CD14-positive monocyte (primary cell): ENCODE measurements at regions not wholly inside any gene's neighbourhood (a gene's known extent, or its start where the extent isn't known, plus 50 kb on each side); places are given as distances from the start of the nearest gene placed in this dataset.

Experiments
- DNase-seq, 3 donors: peaks; one replicate each; pipeline ENCODE4 v3.0.0-alpha.2; 2011 to 2022
- H2AFZ ChIP-seq: 2 replicates; pipeline ENCODE4 v1.6.0; 2012; ENCODE audit warnings: mild to moderate bottlenecking, low read depth, low read length, inconsistent platforms; ENCODE audit not compliant: insufficient read depth, poor library complexity, severe bottlenecking
- H3K27ac ChIP-seq, 2 donors: 1 replicate in 1 of 2; 2 replicates in 1 of 2; pipeline ENCODE4 v1.5.1; 2012 to 2013; ENCODE audit warnings: low read length in 2 of 2, control low read depth in 1 of 2, inconsistent platforms in 1 of 2, low read depth in 1 of 2, mild to moderate bottlenecking in 1 of 2
- H3K27me3 ChIP-seq, 2 donors: one replicate each; pipeline versions ENCODE4 v1.6.0 to v1.6.1; 2011 to 2013; ENCODE audit warnings: low read length in 2 of 2; ENCODE audit not compliant: control insufficient read depth in 2 of 2, insufficient read depth in 2 of 2
- H3K36me3 ChIP-seq, 2 donors: replicated peaks in 1 of 2; 1 replicate in 1 of 2; 2 replicates in 1 of 2; pipeline versions ENCODE4 v1.5.1 to v1.6.1; 2012 to 2013; ENCODE audit warnings: low read length in 2 of 2, control low read depth in 1 of 2, inconsistent platforms in 1 of 2, mild to moderate bottlenecking in 1 of 2; ENCODE audit not compliant: insufficient read depth in 2 of 2, control insufficient read depth in 1 of 2
- H3K4me1 ChIP-seq, 2 donors: 1 replicate in 1 of 2; 2 replicates in 1 of 2; pipeline versions ENCODE4 v1.5.1 to v1.6.1; 2012 to 2013; ENCODE audit warnings: low read length in 2 of 2, control low read depth in 1 of 2, inconsistent platforms in 1 of 2, mild to moderate bottlenecking in 1 of 2, moderate library complexity in 1 of 2; ENCODE audit not compliant: insufficient read depth in 2 of 2, control insufficient read depth in 1 of 2
- H3K4me2 ChIP-seq: replicated peaks from 2 replicates; pipeline ENCODE3; 2012; ENCODE audit warnings: low read length, moderate library complexity, mild to moderate bottlenecking; ENCODE audit not compliant: poor library complexity, severe bottlenecking; ENCODE audit errors: extremely low read depth
- H3K4me3 ChIP-seq, 3 experiments: fragments of 200-600 bp in 1 of 3; sonication (generic) in 1 of 3; replicated peaks in 1 of 3; 1 replicate in 2 of 3; 2 replicates in 1 of 3; pipeline ENCODE4 v1.5.1; 2011 to 2013; ENCODE audit warnings: low read length in 3 of 3, mild to moderate bottlenecking in 3 of 3, control low read depth in 2 of 3, low read depth in 2 of 3, inconsistent platforms in 1 of 3, moderate library complexity in 1 of 3
- H3K79me2 ChIP-seq: 2 replicates; pipeline ENCODE4 v1.6.0; 2012; ENCODE audit warnings: mild to moderate bottlenecking, control low read depth, inconsistent platforms, low read length, moderate library complexity; ENCODE audit not compliant: insufficient read depth
- H3K9ac ChIP-seq: 2 replicates; pipeline ENCODE4 v1.6.0; 2017; ENCODE audit warnings: low read length, mild to moderate bottlenecking; ENCODE audit not compliant: insufficient read depth, poor library complexity, severe bottlenecking
- H3K9me3 ChIP-seq, 2 donors: replicated peaks in 1 of 2; 1 replicate in 1 of 2; 2 replicates in 1 of 2; pipeline versions ENCODE4 v1.5.1 to v1.6.1; 2012 to 2013; ENCODE audit warnings: low read length in 2 of 2, control low read depth in 1 of 2; ENCODE audit not compliant: control insufficient read depth in 1 of 2, insufficient read depth in 1 of 2
- H4K20me1 ChIP-seq: 2 replicates; pipeline ENCODE4 v1.6.0; 2012; ENCODE audit warnings: mild to moderate bottlenecking, low read length, control low read depth, moderate library complexity; ENCODE audit not compliant: insufficient read depth
- H3K27ac Mint-ChIP-seq, 7 donors: one replicate each; pipeline ENCODE4 v1.8.0; 2020; ENCODE audit warnings: mild to moderate bottlenecking in 7 of 7, mixed read lengths in 7 of 7, moderate library complexity in 6 of 7, inconsistent platforms in 2 of 7
- H3K27me3 Mint-ChIP-seq, 3 donors: one replicate each; pipeline ENCODE4 v1.8.0; 2021 to 2022; ENCODE audit warnings: low read depth in 3 of 3, mild to moderate bottlenecking in 3 of 3, mixed read lengths in 3 of 3, moderate library complexity in 3 of 3, inconsistent platforms in 1 of 3
- H3K36me3 Mint-ChIP-seq, 2 donors: one replicate each; pipeline ENCODE4 v1.8.0; 2020; ENCODE audit warnings: mixed read lengths in 2 of 2, inconsistent platforms in 1 of 2, mild to moderate bottlenecking in 1 of 2
- H3K4me1 Mint-ChIP-seq: one replicate; pipeline ENCODE4 v1.8.0; 2020; ENCODE audit warnings: mild to moderate bottlenecking, mixed read lengths
- H3K4me3 Mint-ChIP-seq, 2 donors: one replicate each; pipeline ENCODE4 v1.8.0; 2020; ENCODE audit warnings: mild to moderate bottlenecking in 2 of 2, mixed read lengths in 2 of 2, moderate library complexity in 1 of 2
- H3K9me3 Mint-ChIP-seq, 7 donors: one replicate each; pipeline ENCODE4 v1.8.0; 2020 to 2022; ENCODE audit warnings: mixed read lengths in 7 of 7, mild to moderate bottlenecking in 6 of 7, moderate library complexity in 6 of 7, inconsistent platforms in 2 of 7
- CTCF ChIP-seq: fragments of 200-600 bp; IDR thresholded peaks from one replicate; pipeline ENCODE4 v1.8.0; 2022; ENCODE audit warnings: antibody characterized with exemption, mild to moderate bottlenecking
- WGBS: methylation state at CpG from one replicate; pipeline ENCODE4 v1.1.5; 2013; ENCODE audit warnings: missing lambda C conversion rate; ENCODE audit not compliant: insufficient coverage; 5-methylcytosine and 5-hydroxymethylcytosine counted together
- intact Hi-C, 2 donors: fragments of 100-400 bp; cut with micrococcal nuclease; formaldehyde crosslinking; loops; one replicate each; pipeline versions ENCODE4 v1.15.0 to v1.15.1; 2023

- no peaks in the 10 kb centered on the region for H3K9me3 ChIP-seq
- H4K20me1 ChIP-seq = no peaks in the 10 kb centered on the region
- intact Hi-C loops = no loop called here
- no peaks in the 10 kb centered on the region for H3K36me3 ChIP-seq
- H3K36me3 Mint-ChIP-seq = no peaks in the 10 kb centered on the region
- no peak overlapping the region for H3K4me3 Mint-ChIP-seq
- no peaks in the 10 kb centered on the region for H3K27me3 ChIP-seq
- peaks cover 2 to 8% (median 5%) of the 10 kb centered on the region in 3 donors for H3K27me3 Mint-ChIP-seq
- DNase-seq = no peak
- H3K4me2 ChIP-seq = no peak overlapping the region
- no peaks in the 10 kb centered on the region for H3K79me2 ChIP-seq
- H3K9me3 Mint-ChIP-seq = peaks cover 0 to 12% (median 1%) of the 10 kb centered on the region in 7 donors
- no peak overlapping the region for H3K27ac Mint-ChIP-seq
- TF ChIP-seq CTCF = no peak
- no peak overlapping the region for H2AFZ ChIP-seq
- H3K27ac ChIP-seq = no peak overlapping the region
- H3K9ac ChIP-seq = no peak overlapping the region
- H3K4me1 ChIP-seq = no peaks in the 10 kb centered on the region
- WGBS = 96% methylated on average over 11 of the region's 13 CpGs
- H3K4me1 Mint-ChIP-seq = no peaks in the 10 kb centered on the region
- H3K4me3 ChIP-seq = no peak overlapping the region
Observed at GRCh38 chr5:2224689-2225088, 342.0 kb upstream of the IRX4 start.

- no peaks in the 10 kb centered on the region for H3K9me3 ChIP-seq
- H3K36me3 ChIP-seq = no peaks in the 10 kb centered on the region
- no peak for DNase-seq
- H3K9me3 Mint-ChIP-seq = peaks cover 0 to 12% (median 5%) of the 10 kb centered on the region in 7 donors
- no peak overlapping the region for H2AFZ ChIP-seq
- H4K20me1 ChIP-seq = no peaks in the 10 kb centered on the region
- 67% methylated on average over 5 of the region's 15 CpGs for WGBS
- no peak overlapping the region for H3K27ac ChIP-seq
- no peaks in the 10 kb centered on the region for H3K79me2 ChIP-seq
- H3K4me3 Mint-ChIP-seq = no peak overlapping the region
- no peak for TF ChIP-seq CTCF
- H3K4me1 Mint-ChIP-seq = no peaks in the 10 kb centered on the region
- no peak overlapping the region for H3K4me2 ChIP-seq
- peaks cover 4 to 7% (median 5%) of the 10 kb centered on the region in 3 donors for H3K27me3 Mint-ChIP-seq
- H3K9ac ChIP-seq = no peak overlapping the region
- no peaks in the 10 kb centered on the region for H3K27me3 ChIP-seq
- no peak overlapping the region for H3K4me3 ChIP-seq
- no peak overlapping the region for H3K27ac Mint-ChIP-seq
- H3K36me3 Mint-ChIP-seq = no peaks in the 10 kb centered on the region
- intact Hi-C loops = no loop called here
- H3K4me1 ChIP-seq = no peaks in the 10 kb centered on the region
Observed at GRCh38 chr5:2223303-2223702, 340.6 kb upstream of the IRX4 start.
